B cell (primary cell): ENCODE measurements at regions not wholly inside any gene's neighbourhood (a gene's known extent, or its start where the extent isn't known, plus 50 kb on each side); places are given as distances from the start of the nearest gene placed in this dataset.

Experiments
- ATAC-seq: fragments of 200-7000 bp; cut with Tn5 transposase; one replicate; pipeline ENCODE4 v1.10.0; 2021; ENCODE audit warnings: low read depth, mild to moderate bottlenecking, moderate number of reproducible peaks, moderate library complexity
- CTCF ChIA-PET: fragments of 350-600 bp; sonication (Branson Sonifier 250); formaldehyde crosslinking; loops from one replicate; lab custom pipeline; 2021; ENCODE audit warnings: antibody characterized with exemption, inconsistent platforms; lab: Charles Lee
- POLR2A ChIA-PET: fragments of 350-600 bp; sonication (Branson Sonifier 250); formaldehyde crosslinking; loops from one replicate; lab custom pipeline; 2021; ENCODE audit warnings: antibody characterized with exemption; lab: Charles Lee
- DNase-seq: peaks from one replicate; pipeline ENCODE4 v3.0.0; 2013
- H2AFZ ChIP-seq: 2 replicates; pipeline ENCODE4 v1.6.1; 2012; ENCODE audit warnings: mild to moderate bottlenecking, low read depth, low read length; ENCODE audit not compliant: insufficient read depth, poor library complexity, severe bottlenecking
- H3K27ac ChIP-seq, 2 donors: 1 replicate in 1 of 2; 2 replicates in 1 of 2; pipeline ENCODE4 v1.5.1; 2012 to 2013; ENCODE audit warnings: low read length in 2 of 2, mild to moderate bottlenecking in 2 of 2, moderate library complexity in 1 of 2
- H3K27me3 ChIP-seq, 4 experiments: fragments of 200-600 bp in 1 of 4; sonication (generic) in 1 of 4; replicated peaks in 1 of 4; 1 replicate in 2 of 4; 2 replicates in 2 of 4; pipeline versions ENCODE4 v1.6.1 to v1.7.0; 2013 to 2016; ENCODE audit warnings: low read length in 3 of 4, mild to moderate bottlenecking in 2 of 4, mixed read lengths in 1 of 4, moderate library complexity in 1 of 4; ENCODE audit not compliant: insufficient read depth in 4 of 4, control insufficient read depth in 3 of 4; ENCODE audit errors: control extremely low read depth in 1 of 4
- H3K36me3 ChIP-seq, 2 experiments: replicated peaks in 1 of 2; 1 replicate in 1 of 2; 2 replicates in 1 of 2; pipeline versions ENCODE4 v1.6.1 to v1.7.1; 2013; ENCODE audit warnings: low read length in 1 of 2; ENCODE audit not compliant: insufficient read depth in 2 of 2, control insufficient read depth in 1 of 2; ENCODE audit errors: control extremely low read depth in 1 of 2, extremely low read depth in 1 of 2
- H3K4me1 ChIP-seq, 2 donors: fragments of 200-600 bp in 1 of 2; sonication (generic) in 1 of 2; 1 replicate in 1 of 2; 2 replicates in 1 of 2; pipeline versions ENCODE4 v1.5.1 to v1.6.1; 2013 to 2017; ENCODE audit warnings: low read length in 2 of 2; ENCODE audit not compliant: control insufficient read depth in 2 of 2, insufficient read depth in 2 of 2
- H3K4me2 ChIP-seq: replicated peaks from 2 replicates; pipeline ENCODE3; 2012; ENCODE audit warnings: mild to moderate bottlenecking, low read depth, low read length; ENCODE audit not compliant: poor library complexity, severe bottlenecking
- H3K4me3 ChIP-seq, 5 experiments: fragments of 200-600 bp in 1 of 5; sonication (generic) in 1 of 5; 1 replicate in 3 of 5; 2 replicates in 2 of 5; pipeline versions ENCODE4 v1.5.1 to v1.7.0; 2011 to 2016; ENCODE audit warnings: low read length in 4 of 5, mild to moderate bottlenecking in 4 of 5, low read depth in 2 of 5, control low read depth in 1 of 5, moderate library complexity in 1 of 5; ENCODE audit not compliant: insufficient read depth in 1 of 5; ENCODE audit errors: control extremely low read depth in 1 of 5, extremely low read depth in 1 of 5
- H3K79me2 ChIP-seq: fragments of 200-600 bp; sonication (generic); one replicate; pipeline ENCODE4 v1.6.0; 2016; ENCODE audit warnings: low read length; ENCODE audit not compliant: control insufficient read depth, insufficient read depth
- H3K9ac ChIP-seq: fragments of 200-600 bp; sonication (generic); 2 replicates; pipeline ENCODE4 v1.6.1; 2017; ENCODE audit warnings: mild to moderate bottlenecking, low read length, moderate library complexity
- H3K9me3 ChIP-seq, 3 donors: one replicate each; pipeline versions ENCODE4 v1.6.1 to v1.7.1; 2013; ENCODE audit warnings: low read length in 2 of 3; ENCODE audit not compliant: control insufficient read depth in 2 of 3, insufficient read depth in 1 of 3; ENCODE audit errors: control extremely low read depth in 1 of 3
- H4K20me1 ChIP-seq: 2 replicates; pipeline ENCODE4 v1.6.0; 2012; ENCODE audit warnings: mild to moderate bottlenecking, low read length; ENCODE audit not compliant: insufficient read depth, control insufficient read depth, poor library complexity, severe bottlenecking
- H3K27ac Mint-ChIP-seq: one replicate; pipeline ENCODE4 v1.8.0; 2021; ENCODE audit warnings: mixed read lengths
- H3K27me3 Mint-ChIP-seq: one replicate; pipeline ENCODE4 v1.8.0; 2021; ENCODE audit warnings: mixed read lengths
- H3K4me1 Mint-ChIP-seq: one replicate; pipeline ENCODE4 v1.8.0; 2021; ENCODE audit warnings: mixed read lengths
- H3K4me3 Mint-ChIP-seq: one replicate; pipeline ENCODE4 v1.8.0; 2021; ENCODE audit warnings: mixed read lengths
- H3K9me3 Mint-ChIP-seq: one replicate; pipeline ENCODE4 v1.8.0; 2022; ENCODE audit warnings: mixed read lengths; ENCODE audit not compliant: insufficient read depth
- CTCF ChIP-seq: fragments of 200-600 bp; IDR thresholded peaks from one replicate; pipeline ENCODE4 v1.8.0; 2022; ENCODE audit warnings: antibody characterized with exemption, mild to moderate bottlenecking
- EZH2 ChIP-seq: IDR thresholded peaks from 2 replicates; pipeline ENCODE4 v1.6.1; 2012; ENCODE audit warnings: borderline replicate concordance, low read depth, mild to moderate bottlenecking, moderate library complexity, low read length; ENCODE audit not compliant: insufficient read depth, poor library complexity, severe bottlenecking
- WGBS: methylation state at CpG from one replicate; pipeline ENCODE4 v1.1.5; 2013; ENCODE audit warnings: missing lambda C conversion rate; ENCODE audit not compliant: insufficient coverage; 5-methylcytosine and 5-hydroxymethylcytosine counted together
- intact Hi-C: fragments of 100-400 bp; cut with micrococcal nuclease; formaldehyde crosslinking; loops from one replicate; pipeline ENCODE4 v1.10.0; 2022

DNA sequence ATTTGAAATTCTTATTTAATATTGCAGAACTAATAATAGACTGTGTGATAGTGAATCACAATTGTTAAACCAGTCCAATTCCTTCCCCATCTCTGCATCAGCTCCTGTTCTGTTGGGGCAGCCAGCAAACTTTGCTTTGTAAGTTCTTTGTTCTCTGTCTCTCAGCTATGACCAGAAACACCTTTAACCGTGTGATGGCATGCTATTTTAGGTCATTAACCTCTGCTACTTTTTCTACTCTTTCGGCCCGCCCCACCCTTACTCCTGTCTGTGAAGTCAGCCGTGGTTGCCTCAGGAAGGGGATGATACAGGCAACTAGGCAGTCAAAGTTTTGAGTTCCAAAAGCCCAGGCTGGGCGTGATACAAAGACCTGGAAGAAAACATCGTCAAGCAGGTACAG lies 51.3 kb upstream of the EGFL6 start:
- Mint-ChIP-seq H3K27ac (no peak overlapping the region), H3K4me1 (no peaks in the 10 kb centered on the region), H3K4me3 (no peak overlapping the region), H3K9me3 (no peaks in the 10 kb centered on the region), H3K27me3 (peaks cover 4% of the 10 kb centered on the region)
- H3K36me3 ChIP-seq = no peaks in the 10 kb centered on the region
- intact Hi-C loops = no loop called here
- ChIA-PET CTCF (no interaction called here), POLR2A (no interaction called here)
- H3K4me3 ChIP-seq = no peak overlapping the region
- no peak overlapping the region for H2AFZ ChIP-seq
- H3K9ac ChIP-seq = no peak overlapping the region
- DNase-seq (no peak), ATAC-seq (no peak)
- TF ChIP-seq CTCF (no peak), EZH2 (no peak)
- H3K4me1 ChIP-seq = no peaks in the 10 kb centered on the region
- WGBS = 93% methylated on average over 3 of the region's 6 CpGs
- peaks cover 0 to 8% (median 0%) of the 10 kb centered on the region in 4 experiments for H3K27me3 ChIP-seq
- no peaks in the 10 kb centered on the region for H3K9me3 ChIP-seq
- no peak overlapping the region for H3K27ac ChIP-seq
- no peaks in the 10 kb centered on the region for H3K79me2 ChIP-seq
- no peak overlapping the region for H3K4me2 ChIP-seq
- H4K20me1 ChIP-seq = no peaks in the 10 kb centered on the region

GRCh38 chrX:13515211-13515930 lies 54.0 kb upstream of the EGFL6 start:
- intact Hi-C loops = no loop called here
- Histone ChIP-seq H3K79me2 (no peaks in the 10 kb centered on the region), H3K36me3 (no peaks in the 10 kb centered on the region), H2AFZ (no peak overlapping the region), H3K27ac (no peak overlapping the region), H3K4me2 (no peak overlapping the region), H3K9me3 (no peaks in the 10 kb centered on the region), H3K9ac (no peak overlapping the region), H3K27me3 (peaks cover 0 to 8% (median 0%) of the 10 kb centered on the region in 4 experiments), H3K4me3 (no peak overlapping the region), H4K20me1 (no peaks in the 10 kb centered on the region), H3K4me1 (no peaks in the 10 kb centered on the region)
- no peaks in the 10 kb centered on the region for H3K4me1 Mint-ChIP-seq
- TF ChIP-seq CTCF (no peak), EZH2 (no peak)
- H3K9me3 Mint-ChIP-seq = no peaks in the 10 kb centered on the region
- ChIA-PET CTCF (no interaction called here), POLR2A (no interaction called here)
- no peak overlapping the region for H3K4me3 Mint-ChIP-seq
- H3K27ac Mint-ChIP-seq = no peak overlapping the region
- no CpG with 5 or more reads among the region's 3 CpGs for WGBS
- peaks cover 3% of the 10 kb centered on the region for H3K27me3 Mint-ChIP-seq
- DNase-seq (no peak), ATAC-seq (no peak)
